ENCODE measurements at regions not wholly inside any gene's neighbourhood (a gene's known extent, or its start where the extent isn't known, plus 50 kb on each side); places are given as distances from the start of the nearest gene placed in this dataset.

DNA sequence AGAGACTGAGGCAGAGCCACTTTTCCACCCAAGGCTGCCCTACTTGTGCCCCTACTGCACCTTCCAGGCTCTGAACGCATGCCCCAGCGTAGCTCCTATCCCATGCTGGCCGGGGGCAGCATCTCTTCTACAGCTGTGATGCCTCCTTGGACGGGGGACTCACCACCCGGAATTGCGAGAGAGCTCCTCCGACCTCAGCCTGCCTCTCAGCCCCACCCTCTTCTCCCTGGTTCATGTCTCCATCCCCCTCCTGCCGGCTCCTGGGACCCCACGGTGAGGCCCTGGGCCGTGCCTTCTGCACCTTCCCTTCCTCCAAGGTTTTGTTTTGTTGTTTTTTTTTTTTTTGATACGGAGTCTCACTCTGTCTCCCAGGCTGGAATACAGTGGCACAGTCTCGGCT is 112.4 kb downstream of the MICALL2 start:
- H3K27me3 ChIP-seq (ENCODE audit: control insufficient read depth, insufficient read depth, low read length), result no peaks in the 10 kb centered on the region

DNA sequence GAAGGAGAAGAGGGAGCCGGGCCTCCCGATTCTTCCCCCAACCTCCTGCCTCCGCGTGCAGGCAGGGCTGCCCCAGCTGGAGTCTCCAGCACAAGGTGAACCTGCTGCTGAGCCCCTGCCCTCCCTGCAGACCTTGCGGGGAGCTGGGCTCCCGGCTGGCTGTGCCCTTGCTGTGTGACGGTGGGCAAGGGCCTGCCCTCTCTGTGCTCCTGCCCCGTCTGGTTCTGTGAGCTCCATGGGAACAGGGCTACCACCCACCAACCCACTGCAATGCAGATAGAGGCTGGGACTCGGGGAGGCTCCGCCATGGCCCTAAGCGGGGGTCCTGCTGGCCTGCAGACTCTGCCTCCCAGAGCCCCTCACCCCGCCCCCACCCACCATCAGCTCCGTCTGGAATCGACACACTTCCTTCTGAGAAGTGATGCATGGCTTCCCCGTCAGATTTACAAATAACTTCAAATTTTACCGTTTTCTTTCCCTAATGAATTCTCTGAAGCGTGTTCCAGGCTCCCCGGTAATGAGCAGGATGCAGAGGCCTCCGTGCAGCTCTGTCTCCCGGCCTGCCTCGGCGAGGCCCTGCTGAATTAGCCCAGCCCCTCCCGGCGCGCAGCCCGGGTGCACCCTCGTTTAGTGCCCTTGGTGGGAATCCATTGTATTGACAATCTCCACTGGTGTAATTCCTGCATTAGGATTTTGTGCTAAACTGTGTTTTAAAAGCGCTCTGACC is 111.0 kb downstream of the MICALL2 start:
- H3K9me3 ChIP-seq (ENCODE audit: control insufficient read depth, insufficient read depth, low read length), result no peaks in the 10 kb centered on the region
- no peaks in the 10 kb centered on the region for H3K27me3 ChIP-seq (ENCODE audit: control insufficient read depth, insufficient read depth, low read length)
- WGBS (ENCODE audit: insufficient coverage), result 40% methylated on average over 23 of the region's 28 CpGs
- DNase-seq (ENCODE audit: low read depth in 4 of 6, low spot score in 6 of 6), result no peak
- H3K4me1 ChIP-seq (ENCODE audit: control insufficient read depth, insufficient read depth, low read length), result peaks cover 4% of the 10 kb centered on the region
- H3K36me3 ChIP-seq (ENCODE audit: control insufficient read depth, insufficient read depth, low read length), result peaks cover 3% of the 10 kb centered on the region
- H3K4me3 ChIP-seq (ENCODE audit: low read depth, low read length), result no peak overlapping the region
- H3K27ac ChIP-seq (ENCODE audit: low read depth, low read length), result no peak overlapping the region

More for the DNA sequence above, 112.4 kb downstream of the MICALL2 start:
- Histone ChIP-seq H3K27ac (ENCODE audit: low read depth, low read length) (no peak overlapping the region), H3K4me1 (ENCODE audit: control insufficient read depth, insufficient read depth, low read length) (peaks cover 4% of the 10 kb centered on the region), H3K9me3 (ENCODE audit: control insufficient read depth, insufficient read depth, low read length) (no peaks in the 10 kb centered on the region), H3K4me3 (ENCODE audit: low read depth, low read length) (no peak overlapping the region), H3K36me3 (ENCODE audit: control insufficient read depth, insufficient read depth, low read length) (peaks cover 3% of the 10 kb centered on the region)
- no peak for DNase-seq (ENCODE audit: low read depth in 4 of 6, low spot score in 6 of 6)
- 94% methylated on average over 7 of the region's 12 CpGs for WGBS (ENCODE audit: insufficient coverage)

DNA sequence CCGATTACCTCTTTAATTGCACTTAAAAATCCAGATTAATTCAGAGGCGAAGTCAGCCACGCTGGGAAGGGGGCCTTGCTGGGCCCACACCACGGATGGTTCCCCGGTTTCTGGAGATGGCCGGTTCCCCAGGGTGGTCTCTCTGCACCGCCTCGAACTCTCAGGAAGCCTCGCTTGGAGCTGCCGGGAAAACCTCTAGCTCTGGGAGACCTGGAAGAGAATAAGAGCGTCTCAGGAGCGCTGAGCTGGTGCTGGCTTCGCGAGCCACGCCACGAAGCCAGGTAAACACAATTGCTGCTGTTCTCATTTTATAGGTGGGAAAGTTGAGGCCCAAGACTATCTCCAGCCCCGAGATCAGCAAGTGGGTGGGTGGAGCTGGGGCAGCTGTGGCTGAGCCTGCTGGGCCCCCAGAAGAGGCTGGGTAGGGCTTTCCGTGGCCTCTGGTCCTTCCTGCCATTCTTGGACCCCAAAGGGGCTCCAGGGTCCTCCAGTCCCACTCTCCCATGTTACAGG is 110.4 kb downstream of the MICALL2 start:
- DNase-seq (ENCODE audit: low read depth in 4 of 6, low spot score in 6 of 6), result no peak
- Histone ChIP-seq H3K9me3 (ENCODE audit: control insufficient read depth, insufficient read depth, low read length) (no peaks in the 10 kb centered on the region), H3K4me3 (ENCODE audit: low read depth, low read length) (no peak overlapping the region), H3K4me1 (ENCODE audit: control insufficient read depth, insufficient read depth, low read length) (peaks cover 4% of the 10 kb centered on the region), H3K36me3 (ENCODE audit: control insufficient read depth, insufficient read depth, low read length) (peaks cover 3% of the 10 kb centered on the region), H3K27me3 (ENCODE audit: control insufficient read depth, insufficient read depth, low read length) (no peaks in the 10 kb centered on the region), H3K27ac (ENCODE audit: low read depth, low read length) (no peak overlapping the region)
- WGBS (ENCODE audit: insufficient coverage), result 83% methylated on average over 18 of the region's 18 CpGs

DNA sequence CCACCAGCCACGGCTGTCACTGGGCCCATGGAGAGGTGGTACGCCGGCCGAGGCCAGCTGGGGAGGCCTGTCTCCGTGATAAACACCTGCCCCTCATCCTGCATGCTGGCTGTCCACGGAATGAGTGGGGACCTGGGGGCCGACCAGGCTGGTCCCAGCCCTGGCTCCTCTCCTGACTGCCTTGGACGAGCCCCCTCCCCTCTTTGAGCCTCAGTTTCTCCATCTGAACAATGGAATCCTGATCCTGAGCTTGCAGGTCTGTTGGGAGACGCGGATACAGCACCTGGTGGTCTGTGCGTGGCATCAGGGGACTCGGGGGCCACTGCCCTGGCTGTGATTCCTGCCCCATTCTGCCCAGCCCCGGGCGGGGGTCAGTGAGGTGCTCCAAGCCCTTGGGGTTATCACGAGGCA is 109.9 kb downstream of the MICALL2 start:
- H3K4me3 ChIP-seq (ENCODE audit: low read depth, low read length), result no peak overlapping the region
- H3K27me3 ChIP-seq (ENCODE audit: control insufficient read depth, insufficient read depth, low read length), result no peaks in the 10 kb centered on the region
- 83% methylated on average over 14 of the region's 15 CpGs for WGBS (ENCODE audit: insufficient coverage)
- no peaks in the 10 kb centered on the region for H3K9me3 ChIP-seq (ENCODE audit: control insufficient read depth, insufficient read depth, low read length)
- no peak for DNase-seq (ENCODE audit: low read depth in 4 of 6, low spot score in 6 of 6)
- H3K27ac ChIP-seq (ENCODE audit: low read depth, low read length), result no peak overlapping the region
- peaks cover 4% of the 10 kb centered on the region for H3K4me1 ChIP-seq (ENCODE audit: control insufficient read depth, insufficient read depth, low read length)
- H3K36me3 ChIP-seq (ENCODE audit: control insufficient read depth, insufficient read depth, low read length), result peaks cover 3% of the 10 kb centered on the region

DNA sequence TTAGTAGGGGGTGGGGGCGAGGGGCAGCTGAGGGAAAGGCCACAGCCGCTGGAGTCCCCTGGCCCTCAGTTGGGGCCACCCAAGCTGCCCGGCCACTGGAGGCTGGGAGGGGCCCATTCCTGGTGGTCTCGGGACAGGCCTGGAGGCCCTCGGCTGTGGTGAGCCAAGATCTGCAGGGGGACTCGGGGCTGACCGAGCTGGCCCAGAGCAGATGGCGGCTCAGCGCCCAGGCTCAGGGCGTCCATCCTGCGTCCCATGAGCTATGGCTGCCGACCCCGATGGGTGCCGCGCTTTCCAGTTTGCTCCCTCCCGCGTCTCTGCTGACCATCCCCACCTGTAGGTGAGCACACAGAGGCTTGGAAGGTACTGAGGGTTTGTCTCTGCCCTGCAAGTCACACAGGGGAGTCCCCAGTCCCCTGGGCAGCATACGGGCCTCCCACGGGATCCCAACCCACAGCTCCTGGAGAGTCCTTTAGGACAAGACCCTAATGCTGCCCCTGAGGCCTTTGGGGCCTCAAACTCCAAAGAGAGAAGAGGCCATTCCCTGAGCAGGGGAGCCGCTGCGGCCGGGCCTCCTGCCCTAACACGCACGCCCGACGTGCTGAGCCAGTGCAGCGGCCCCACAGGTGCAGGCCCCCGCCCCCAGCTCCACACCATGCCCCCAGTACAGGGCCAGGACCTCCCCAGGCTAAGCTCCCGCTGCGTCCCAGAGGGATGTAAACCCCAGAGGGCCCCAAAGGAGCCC is 107.2 kb downstream of the MICALL2 start:
- Histone ChIP-seq H3K36me3 (ENCODE audit: control insufficient read depth, insufficient read depth, low read length) (peaks cover 3% of the 10 kb centered on the region), H3K4me1 (ENCODE audit: control insufficient read depth, insufficient read depth, low read length) (peaks cover 4% of the 10 kb centered on the region), H3K9me3 (ENCODE audit: control insufficient read depth, insufficient read depth, low read length) (no peaks in the 10 kb centered on the region), H3K4me3 (ENCODE audit: low read depth, low read length) (no peak overlapping the region), H3K27me3 (ENCODE audit: control insufficient read depth, insufficient read depth, low read length) (no peaks in the 10 kb centered on the region), H3K27ac (ENCODE audit: low read depth, low read length) (no peak overlapping the region)
- WGBS (ENCODE audit: insufficient coverage), result 83% methylated on average over 30 of the region's 30 CpGs
- DNase-seq (ENCODE audit: low read depth in 4 of 6, low spot score in 6 of 6), result no peak

DNA sequence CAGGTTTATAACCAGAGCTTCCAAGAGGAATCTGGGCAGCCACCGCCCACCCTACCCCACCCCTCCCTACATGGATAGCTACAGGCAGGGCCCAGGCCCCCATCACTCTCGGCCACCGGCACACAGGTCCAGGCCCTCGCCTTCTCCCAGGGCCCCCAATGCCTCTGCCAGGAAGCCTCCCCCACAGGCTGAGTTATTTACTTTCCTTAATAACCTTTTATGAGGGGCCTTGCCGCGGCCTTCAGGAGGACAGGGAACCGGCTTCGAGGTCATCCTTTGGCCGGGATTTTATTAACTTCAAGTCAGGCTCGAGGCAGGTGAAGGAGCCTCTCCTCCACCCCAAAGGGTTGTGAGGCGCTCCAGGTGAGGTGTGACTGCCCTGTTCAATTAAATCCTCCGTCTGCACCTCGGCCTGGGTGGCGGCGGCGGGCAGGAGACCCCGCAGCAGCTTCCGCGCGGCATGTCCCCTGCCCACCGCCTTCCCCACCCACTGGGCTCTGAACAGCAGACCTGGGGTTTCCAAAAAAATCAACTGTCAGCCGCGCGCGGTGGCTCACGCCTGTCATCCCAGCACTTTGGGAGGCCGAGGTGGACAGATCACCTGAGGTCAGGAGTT is 106.5 kb downstream of the MICALL2 start:
- DNase-seq (ENCODE audit: low read depth in 4 of 6, low spot score in 6 of 6), result no peak
- H3K36me3 ChIP-seq (ENCODE audit: control insufficient read depth, insufficient read depth, low read length), result peaks cover 3% of the 10 kb centered on the region
- H3K27ac ChIP-seq (ENCODE audit: low read depth, low read length), result no peak overlapping the region
- H3K4me1 ChIP-seq (ENCODE audit: control insufficient read depth, insufficient read depth, low read length), result peaks cover 4% of the 10 kb centered on the region
- WGBS (ENCODE audit: insufficient coverage), result 82% methylated on average over 26 of the region's 27 CpGs
- H3K9me3 ChIP-seq (ENCODE audit: control insufficient read depth, insufficient read depth, low read length), result no peaks in the 10 kb centered on the region
- H3K27me3 ChIP-seq (ENCODE audit: control insufficient read depth, insufficient read depth, low read length), result no peaks in the 10 kb centered on the region
- H3K4me3 ChIP-seq (ENCODE audit: low read depth, low read length), result no peak overlapping the region

DNA sequence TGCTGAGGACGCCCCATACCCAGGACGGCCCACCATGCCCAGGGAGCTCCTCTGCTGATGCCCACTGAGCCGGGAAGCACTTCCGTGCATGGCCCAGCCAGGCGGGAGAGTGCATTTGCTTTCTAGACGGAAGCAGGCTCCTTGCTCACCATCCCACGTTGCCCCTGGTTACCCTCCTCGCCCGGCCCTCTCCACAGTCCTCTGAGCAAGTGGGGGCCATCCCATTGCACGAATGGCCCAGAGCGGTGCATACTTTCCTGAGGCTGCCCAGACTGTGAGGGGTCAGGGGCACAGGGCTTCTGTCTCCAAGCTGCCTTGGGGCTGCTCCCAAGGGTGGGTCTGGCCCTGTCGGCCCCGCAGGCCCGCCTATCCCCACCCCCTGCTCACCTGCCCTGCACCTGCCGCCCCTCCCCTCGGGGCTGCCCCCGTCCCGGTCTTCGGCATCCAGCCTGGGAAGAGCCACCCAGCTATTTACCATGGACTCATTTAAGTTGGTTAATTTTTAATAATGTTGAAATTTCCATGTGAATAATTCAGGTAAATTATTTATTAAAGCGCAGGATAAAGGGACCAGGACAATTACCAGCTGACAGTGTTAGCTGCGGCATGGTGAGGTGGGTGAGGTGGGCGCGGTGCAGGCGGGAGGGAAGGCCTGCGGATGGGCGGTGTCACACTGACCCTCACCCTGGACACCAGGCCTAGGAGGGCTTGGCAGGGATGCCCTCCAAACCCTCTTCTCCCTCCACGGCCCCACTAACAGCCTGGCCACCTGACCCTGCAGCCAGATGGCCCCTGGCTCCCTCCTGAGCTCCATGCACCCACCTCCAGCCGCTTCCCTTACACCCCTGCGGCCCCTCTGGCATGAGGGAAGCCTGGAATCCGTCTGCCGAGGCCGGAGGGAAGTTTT is 104.4 kb downstream of the MICALL2 start:
- Histone ChIP-seq H3K4me1 (ENCODE audit: control insufficient read depth, insufficient read depth, low read length) (no peaks in the 10 kb centered on the region), H3K9me3 (ENCODE audit: control insufficient read depth, insufficient read depth, low read length) (no peaks in the 10 kb centered on the region), H3K27me3 (ENCODE audit: control insufficient read depth, insufficient read depth, low read length) (no peaks in the 10 kb centered on the region), H3K4me3 (ENCODE audit: low read depth, low read length) (no peak overlapping the region), H3K27ac (ENCODE audit: low read depth, low read length) (no peak overlapping the region), H3K36me3 (ENCODE audit: control insufficient read depth, insufficient read depth, low read length) (no peaks in the 10 kb centered on the region)
- WGBS (ENCODE audit: insufficient coverage), result 49% methylated on average over 27 of the region's 32 CpGs
- DNase-seq (ENCODE audit: low read depth in 4 of 6, low spot score in 6 of 6), result peak in 1 of 6 donors; percentile 22

DNA sequence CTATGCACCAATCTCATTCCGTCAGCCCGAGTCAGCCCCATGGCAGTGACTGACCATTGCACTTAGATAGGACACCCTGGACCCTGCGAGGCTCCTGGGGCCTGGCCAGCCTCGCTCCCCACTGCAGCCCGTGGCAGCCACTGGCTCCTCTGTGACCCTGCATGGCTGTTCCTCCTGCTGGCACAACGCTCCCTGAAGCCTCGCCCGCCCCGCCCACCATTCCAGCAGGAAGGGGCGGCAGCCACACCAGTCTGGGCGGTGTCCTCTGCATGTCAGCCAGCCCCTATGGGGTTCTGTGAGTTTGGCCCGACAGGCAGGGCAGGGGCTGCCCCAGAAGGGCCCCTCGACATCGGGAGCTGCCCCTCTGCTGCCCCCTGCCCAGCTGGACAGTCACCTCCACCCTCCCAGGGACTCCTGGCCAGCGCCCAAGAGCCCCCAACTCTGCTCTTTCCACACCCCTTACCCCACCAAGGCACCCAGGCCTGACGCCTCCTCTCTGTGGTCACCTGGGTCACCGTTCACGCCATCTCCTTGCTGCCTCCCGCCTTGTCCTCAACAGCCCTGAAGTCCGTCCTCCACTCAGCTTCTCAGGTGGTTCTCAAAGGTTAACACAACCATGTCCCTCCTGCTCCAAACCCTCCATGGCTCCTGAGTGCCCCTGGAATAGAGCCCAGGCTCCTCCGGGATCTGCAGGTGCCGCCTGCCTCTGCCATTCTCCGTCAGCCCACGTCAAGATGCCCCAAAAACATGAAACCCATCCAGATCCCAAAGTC is 103.5 kb downstream of the MICALL2 start:
- Histone ChIP-seq H3K27ac (ENCODE audit: low read depth, low read length) (no peak overlapping the region), H3K4me1 (ENCODE audit: control insufficient read depth, insufficient read depth, low read length) (no peaks in the 10 kb centered on the region), H3K36me3 (ENCODE audit: control insufficient read depth, insufficient read depth, low read length) (no peaks in the 10 kb centered on the region), H3K27me3 (ENCODE audit: control insufficient read depth, insufficient read depth, low read length) (no peaks in the 10 kb centered on the region), H3K9me3 (ENCODE audit: control insufficient read depth, insufficient read depth, low read length) (no peaks in the 10 kb centered on the region), H3K4me3 (ENCODE audit: low read depth, low read length) (no peak overlapping the region)
- DNase-seq (ENCODE audit: low read depth in 4 of 6, low spot score in 6 of 6), result no peak
- 65% methylated on average over 24 of the region's 24 CpGs for WGBS (ENCODE audit: insufficient coverage)

All from spinal cord (tissue), 9 donors.